Erythroblast (primary cell): ENCODE measurements at regions not wholly inside any gene's neighbourhood (a gene's known extent, or its start where the extent isn't known, plus 50 kb on each side); places are given as distances from the start of the nearest gene placed in this dataset.

Experiments
- GATA1 ChIP-seq: IDR thresholded peaks from 2 replicates; pipeline ENCODE4 v1.6.1; 2011; ENCODE audit warnings: low read depth, mild to moderate bottlenecking, control low read depth, low read length, moderate library complexity
- POLR2A ChIP-seq: IDR thresholded peaks from 2 replicates; pipeline ENCODE4 v1.6.1; 2011; ENCODE audit warnings: mild to moderate bottlenecking, low read length

GRCh38 chr7:125899577-125899976 is 970.0 kb upstream of the POT1 start:
- TF ChIP-seq POLR2A (no peak), GATA1 (no peak)
